ENCODE measurements at regions not wholly inside any gene's neighbourhood (a gene's known extent, or its start where the extent isn't known, plus 50 kb on each side); places are given as distances from the start of the nearest gene placed in this dataset.

DNA sequence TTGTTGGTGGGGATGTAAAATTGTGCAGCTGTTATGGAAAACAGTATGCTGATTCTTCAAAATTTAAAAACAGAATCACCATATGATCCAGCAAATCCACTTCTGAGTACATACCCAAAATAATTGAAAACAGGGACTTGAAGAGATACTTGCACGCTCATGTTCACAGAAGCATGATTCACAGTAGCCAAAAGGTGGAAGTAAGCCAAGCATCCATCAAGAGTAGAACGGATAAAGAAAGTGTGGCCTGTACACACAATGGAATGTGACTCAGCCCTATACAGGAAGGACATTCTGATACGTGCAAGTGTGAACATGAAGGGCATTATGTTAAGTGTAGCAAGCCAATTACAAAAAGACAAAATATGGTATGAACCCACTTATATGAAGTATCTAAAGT lies 696.7 kb upstream of the CELF2 start:
- no peak overlapping the region for H3K4me3 ChIP-seq
- H3K79me2 ChIP-seq: no peaks in the 10 kb centered on the region
- H3K4me1 ChIP-seq (ENCODE audit: insufficient read depth): no peaks in the 10 kb centered on the region
- H3K9me2 ChIP-seq (replicated peaks; ENCODE audit: insufficient read depth): no peaks in the 10 kb centered on the region
- no peak overlapping the region for H3K27ac ChIP-seq
- H3K36me3 ChIP-seq (replicated peaks; ENCODE audit: insufficient read depth, low read depth): no peaks in the 10 kb centered on the region
- no peaks in the 10 kb centered on the region for H3K27me3 ChIP-seq
- H3K4me2 ChIP-seq: no peak overlapping the region
- H4K20me1 ChIP-seq (ENCODE audit: insufficient read depth, poor library complexity, severe bottlenecking): no peaks in the 10 kb centered on the region
- DNase-seq (ENCODE audit: low spot score): no peak
- no peak overlapping the region for H2AFZ ChIP-seq
- TF ChIP-seq EZH2 (IDR thresholded peaks at IDR 0.05; ENCODE audit: borderline replicate concordance) (no peak), EZH2phosphoT487 (IDR thresholded peaks at IDR 0.05; ENCODE audit: low read depth, severe bottlenecking, unreplicated experiment) (no peak)
- TF ChIP-seq, protein P1, sequence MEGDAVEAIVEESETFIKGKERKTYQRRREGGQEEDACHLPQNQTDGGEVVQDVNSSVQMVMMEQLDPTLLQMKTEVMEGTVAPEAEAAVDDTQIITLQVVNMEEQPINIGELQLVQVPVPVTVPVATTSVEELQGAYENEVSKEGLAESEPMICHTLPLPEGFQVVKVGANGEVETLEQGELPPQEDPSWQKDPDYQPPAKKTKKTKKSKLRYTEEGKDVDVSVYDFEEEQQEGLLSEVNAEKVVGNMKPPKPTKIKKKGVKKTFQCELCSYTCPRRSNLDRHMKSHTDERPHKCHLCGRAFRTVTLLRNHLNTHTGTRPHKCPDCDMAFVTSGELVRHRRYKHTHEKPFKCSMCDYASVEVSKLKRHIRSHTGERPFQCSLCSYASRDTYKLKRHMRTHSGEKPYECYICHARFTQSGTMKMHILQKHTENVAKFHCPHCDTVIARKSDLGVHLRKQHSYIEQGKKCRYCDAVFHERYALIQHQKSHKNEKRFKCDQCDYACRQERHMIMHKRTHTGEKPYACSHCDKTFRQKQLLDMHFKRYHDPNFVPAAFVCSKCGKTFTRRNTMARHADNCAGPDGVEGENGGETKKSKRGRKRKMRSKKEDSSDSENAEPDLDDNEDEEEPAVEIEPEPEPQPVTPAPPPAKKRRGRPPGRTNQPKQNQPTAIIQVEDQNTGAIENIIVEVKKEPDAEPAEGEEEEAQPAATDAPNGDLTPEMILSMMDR (IDR thresholded peaks at IDR 0.05; ENCODE audit: poor library complexity): no peak
- no peaks in the 10 kb centered on the region for H3K9me3 ChIP-seq (ENCODE audit: low read depth)
- 87% methylated on average over 3 of the region's 3 CpGs for WGBS (ENCODE audit: low lambda C conversion rate, missing lambda C conversion rate)

DNA sequence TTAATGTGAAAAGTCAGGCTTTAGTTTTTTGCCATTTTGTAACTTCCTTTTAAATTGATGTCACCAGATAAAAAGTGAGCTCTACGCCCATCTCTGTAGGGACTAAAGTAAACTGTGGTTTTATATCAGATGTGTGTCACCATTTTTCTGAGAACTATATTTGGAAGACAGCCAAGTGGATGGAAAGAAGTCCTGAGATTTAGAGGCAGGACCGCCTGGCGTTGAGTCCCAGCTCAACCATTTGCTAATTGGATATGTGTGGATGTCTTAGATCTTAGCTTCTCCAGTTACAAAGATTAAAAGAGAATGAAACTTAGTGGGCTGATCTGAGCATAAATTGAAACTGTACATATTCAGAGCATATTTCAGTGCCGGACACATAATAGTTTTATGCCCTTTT lies 691.6 kb upstream of the CELF2 start:
- Histone ChIP-seq H3K79me2 (no peaks in the 10 kb centered on the region), H3K9me3 (ENCODE audit: low read depth) (no peaks in the 10 kb centered on the region), H3K9me2 (replicated peaks; ENCODE audit: insufficient read depth) (no peaks in the 10 kb centered on the region), H3K4me1 (ENCODE audit: insufficient read depth) (no peaks in the 10 kb centered on the region), H3K4me2 (no peak overlapping the region), H3K27ac (no peak overlapping the region), H4K20me1 (ENCODE audit: insufficient read depth, poor library complexity, severe bottlenecking) (no peaks in the 10 kb centered on the region), H3K27me3 (no peaks in the 10 kb centered on the region), H3K36me3 (replicated peaks; ENCODE audit: insufficient read depth, low read depth) (no peaks in the 10 kb centered on the region), H2AFZ (no peak overlapping the region), H3K4me3 (no peak overlapping the region)
- TF ChIP-seq, protein P1 (IDR thresholded peaks at IDR 0.05; ENCODE audit: poor library complexity): no peak
- TF ChIP-seq EZH2phosphoT487 (IDR thresholded peaks at IDR 0.05; ENCODE audit: low read depth, severe bottlenecking, unreplicated experiment) (no peak), EZH2 (IDR thresholded peaks at IDR 0.05; ENCODE audit: borderline replicate concordance) (no peak)
- DNase-seq (ENCODE audit: low spot score): no peak
- WGBS (ENCODE audit: low lambda C conversion rate, missing lambda C conversion rate): 59% methylated on average over 4 of the region's 4 CpGs

DNA sequence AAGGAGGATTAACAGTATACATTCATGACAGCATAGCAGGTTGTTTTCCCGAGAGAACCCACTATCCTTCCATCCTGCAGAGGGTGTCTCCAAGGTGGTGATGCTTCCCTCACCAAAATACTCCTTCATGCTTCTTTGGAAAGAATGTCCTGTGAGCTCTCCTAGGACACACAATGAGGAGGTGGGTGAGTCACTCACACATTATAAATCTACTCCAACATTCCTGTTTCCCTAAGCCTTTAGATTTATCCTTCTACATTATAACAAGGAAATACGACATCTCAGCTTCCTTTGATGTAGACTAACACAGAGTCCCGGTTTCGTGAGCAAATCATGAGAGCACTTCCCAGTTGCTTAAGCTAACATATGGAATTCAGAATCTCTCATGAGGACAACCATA lies 689.7 kb upstream of the CELF2 start:
- no peaks in the 10 kb centered on the region for H3K4me1 ChIP-seq (ENCODE audit: insufficient read depth)
- no peaks in the 10 kb centered on the region for H3K9me3 ChIP-seq (ENCODE audit: low read depth)
- no peak for TF ChIP-seq EZH2phosphoT487 (IDR thresholded peaks at IDR 0.05; ENCODE audit: low read depth, severe bottlenecking, unreplicated experiment)
- TF ChIP-seq EZH2 (IDR thresholded peaks at IDR 0.05; ENCODE audit: borderline replicate concordance): no peak
- TF ChIP-seq, protein P1 (IDR thresholded peaks at IDR 0.05; ENCODE audit: poor library complexity): no peak
- H3K4me2 ChIP-seq: no peak overlapping the region
- no peaks in the 10 kb centered on the region for H3K79me2 ChIP-seq
- H3K27me3 ChIP-seq: no peaks in the 10 kb centered on the region
- H3K36me3 ChIP-seq (replicated peaks; ENCODE audit: insufficient read depth, low read depth): no peaks in the 10 kb centered on the region
- no peak overlapping the region for H3K27ac ChIP-seq
- WGBS (ENCODE audit: low lambda C conversion rate, missing lambda C conversion rate): 63% methylated on average over 4 of the region's 4 CpGs
- DNase-seq (ENCODE audit: low spot score): no peak
- no peak overlapping the region for H2AFZ ChIP-seq
- H3K4me3 ChIP-seq: no peak overlapping the region
- H4K20me1 ChIP-seq (ENCODE audit: insufficient read depth, poor library complexity, severe bottlenecking): no peaks in the 10 kb centered on the region
- no peaks in the 10 kb centered on the region for H3K9me2 ChIP-seq (replicated peaks; ENCODE audit: insufficient read depth)

DNA sequence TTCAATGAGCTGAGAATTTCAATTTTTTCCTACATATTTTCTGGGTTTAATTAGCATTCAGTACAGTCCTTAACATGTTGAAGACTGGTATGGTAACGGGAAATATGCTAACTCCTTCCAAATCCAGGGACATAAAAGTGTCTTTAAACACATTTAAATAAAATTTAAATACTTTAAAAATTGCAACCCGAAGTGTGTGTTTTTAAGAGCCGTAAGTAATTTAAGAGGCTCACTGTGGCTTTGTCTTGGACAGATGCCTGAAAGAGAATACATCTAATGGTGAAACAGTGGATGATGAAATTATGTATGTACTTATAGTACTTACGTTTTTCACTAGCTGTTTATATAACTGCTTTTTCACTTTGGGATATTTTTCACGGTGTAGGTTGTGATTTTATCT lies 687.3 kb upstream of the CELF2 start:
- Histone ChIP-seq H3K27ac (no peak overlapping the region), H3K4me2 (no peak overlapping the region), H3K79me2 (no peaks in the 10 kb centered on the region), H3K4me3 (no peak overlapping the region), H3K27me3 (no peaks in the 10 kb centered on the region), H4K20me1 (ENCODE audit: insufficient read depth, poor library complexity, severe bottlenecking) (no peaks in the 10 kb centered on the region), H3K36me3 (replicated peaks; ENCODE audit: insufficient read depth, low read depth) (no peaks in the 10 kb centered on the region), H3K9me3 (ENCODE audit: low read depth) (no peaks in the 10 kb centered on the region), H3K9me2 (replicated peaks; ENCODE audit: insufficient read depth) (no peaks in the 10 kb centered on the region), H2AFZ (no peak overlapping the region), H3K4me1 (ENCODE audit: insufficient read depth) (no peaks in the 10 kb centered on the region)
- TF ChIP-seq, protein P1 (IDR thresholded peaks at IDR 0.05; ENCODE audit: poor library complexity): no peak
- TF ChIP-seq EZH2phosphoT487 (IDR thresholded peaks at IDR 0.05; ENCODE audit: low read depth, severe bottlenecking, unreplicated experiment) (no peak), EZH2 (IDR thresholded peaks at IDR 0.05; ENCODE audit: borderline replicate concordance) (no peak)
- no peak for DNase-seq (ENCODE audit: low spot score)
- 67% methylated on average over 5 of the region's 5 CpGs for WGBS (ENCODE audit: low lambda C conversion rate, missing lambda C conversion rate)
